Right ventricle myocardium superior (tissue), 1 donor: ENCODE measurements at regions not wholly inside any gene's neighbourhood (a gene's known extent, or its start where the extent isn't known, plus 50 kb on each side); places are given as distances from the start of the nearest gene placed in this dataset.

Experiments used
- ATAC-seq: fragments of 200-7000 bp; cut with Tn5 transposase; one replicate; pipeline ENCODE4 v1.9.1; 2020; ENCODE audit warnings: mild to moderate bottlenecking; ENCODE audit not compliant: poor library complexity
- DNase-seq: peaks from one replicate; pipeline ENCODE4 v3.0.0-alpha.2; 2020
- intact Hi-C: fragments of 100-400 bp; cut with DNase I; formaldehyde crosslinking; loops from one replicate; pipeline ENCODE4 v1.11.2; 2022
- donor health status: DM: no; HTN: yes; CAD: no; lungs with severe emphysema.

- ATAC-seq (no peak), DNase-seq (no peak)
- intact Hi-C loops = no loop called here
Measured at GRCh38 chr1:36725151-36725550, 242.4 kb upstream of the CSF3R start.

GRCh38 chr1:36723813-36724212 lies 241.1 kb upstream of the CSF3R start:
- intact Hi-C loops = no loop called here
- DNase-seq (no peak), ATAC-seq (no peak)

- no peak for DNase-seq
- intact Hi-C loops = no loop called here
- no peak for ATAC-seq
Measured at GRCh38 chr1:36722871-36723270, 240.2 kb upstream of the CSF3R start.

GRCh38 chr1:36721261-36721660 lies 238.5 kb upstream of the CSF3R start:
- intact Hi-C loops = no loop called here
- no peak for DNase-seq
- no peak for ATAC-seq

GRCh38 chr1:36717431-36717830 lies 234.7 kb upstream of the CSF3R start:
- no peak for ATAC-seq
- intact Hi-C loops = no loop called here
- DNase-seq = no peak

- ATAC-seq = no peak
- DNase-seq = no peak
- intact Hi-C loops = no loop called here
Measured at GRCh38 chr1:36715797-36716196, 233.1 kb upstream of the CSF3R start.

- no peak for ATAC-seq
- DNase-seq = no peak
- intact Hi-C loops = no loop called here
Measured at GRCh38 chr1:36714301-36714700, 231.6 kb upstream of the CSF3R start.

- ATAC-seq (no peak), DNase-seq (no peak)
- intact Hi-C loops = no loop called here
Measured at GRCh38 chr1:36711480-36711879, 228.8 kb upstream of the CSF3R start.

GRCh38 chr1:36710951-36711350 lies 228.2 kb upstream of the CSF3R start:
- DNase-seq = no peak
- intact Hi-C loops = no loop called here
- no peak for ATAC-seq

- DNase-seq (no peak), ATAC-seq (no peak)
- intact Hi-C loops = no loop called here
Measured at GRCh38 chr1:36709869-36710481, 227.3 kb upstream of the CSF3R start.

GRCh38 chr1:36708587-36708986 lies 225.9 kb upstream of the CSF3R start:
- ATAC-seq (no peak), DNase-seq (no peak)
- intact Hi-C loops = no loop called here

GRCh38 chr1:36707221-36707620 lies 224.5 kb upstream of the CSF3R start:
- intact Hi-C loops = no loop called here
- ATAC-seq = no peak
- no peak for DNase-seq

GRCh38 chr1:36706416-36706815 lies 223.7 kb upstream of the CSF3R start:
- DNase-seq (no peak), ATAC-seq (no peak)
- intact Hi-C loops = no loop called here

- ATAC-seq = no peak
- DNase-seq = no peak
- intact Hi-C loops = no loop called here
Measured at GRCh38 chr1:36705629-36706028, 222.9 kb upstream of the CSF3R start.

GRCh38 chr1:36703526-36704208 lies 221.0 kb upstream of the CSF3R start:
- intact Hi-C loops = loop anchor here (5.0 kb wide), 1 partner anchor 734 kb away; no protein-coding TSS in a partner anchor
- peak; percentile 91 for ATAC-seq
- DNase-seq = peak; percentile 80

GRCh38 chr1:36702963-36703362 lies 220.2 kb upstream of the CSF3R start:
- no peak for ATAC-seq
- no peak for DNase-seq
- intact Hi-C loops = loop anchor here (5.0 kb wide), 1 partner anchor 734 kb away; no protein-coding TSS in a partner anchor

GRCh38 chr1:36699113-36699911 lies 216.6 kb upstream of the CSF3R start:
- DNase-seq (no peak), ATAC-seq (no peak)
- intact Hi-C loops = no loop called here

GRCh38 chr1:36697836-36698605 lies 215.3 kb upstream of the CSF3R start:
- DNase-seq (no peak), ATAC-seq (no peak)
- intact Hi-C loops = no loop called here

- no peak for ATAC-seq
- intact Hi-C loops = no loop called here
- no peak for DNase-seq
Measured at GRCh38 chr1:36696261-36696940, 213.7 kb upstream of the CSF3R start.
